ENCODE measurements at regions not wholly inside any gene's neighbourhood (a gene's known extent, or its start where the extent isn't known, plus 50 kb on each side); places are given as distances from the start of the nearest gene placed in this dataset.

DNA sequence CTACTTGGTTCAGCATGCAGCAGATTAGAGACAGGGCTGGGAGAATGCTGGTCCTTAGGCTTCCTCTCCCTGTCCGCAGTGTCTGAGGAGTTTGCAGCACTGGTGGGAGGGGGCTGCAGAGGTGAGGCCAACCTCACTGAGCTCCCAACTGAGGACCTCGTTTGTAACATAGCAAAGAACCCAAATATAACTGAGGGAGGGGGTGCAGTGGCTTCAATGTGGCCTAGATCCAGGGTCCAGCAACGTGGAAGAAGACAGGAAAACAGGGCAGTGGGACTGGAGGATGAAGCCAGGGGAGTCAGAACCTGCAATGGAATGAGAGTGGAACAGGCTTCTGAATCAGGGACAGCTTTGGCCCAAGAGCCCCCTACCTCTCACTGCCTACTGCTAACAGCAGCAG is 84.3 kb upstream of the MAFB start:
- H3K27ac ChIP-seq (ENCODE audit: low read depth, low read length, poor library complexity, severe bottlenecking) = no peak overlapping the region
- no peaks in the 10 kb centered on the region for H3K36me3 ChIP-seq (ENCODE audit: insufficient read depth, low read length, poor library complexity, severe bottlenecking)
- no peak for DNase-seq (ENCODE audit: low spot score)
- TF ChIP-seq, protein P1, sequence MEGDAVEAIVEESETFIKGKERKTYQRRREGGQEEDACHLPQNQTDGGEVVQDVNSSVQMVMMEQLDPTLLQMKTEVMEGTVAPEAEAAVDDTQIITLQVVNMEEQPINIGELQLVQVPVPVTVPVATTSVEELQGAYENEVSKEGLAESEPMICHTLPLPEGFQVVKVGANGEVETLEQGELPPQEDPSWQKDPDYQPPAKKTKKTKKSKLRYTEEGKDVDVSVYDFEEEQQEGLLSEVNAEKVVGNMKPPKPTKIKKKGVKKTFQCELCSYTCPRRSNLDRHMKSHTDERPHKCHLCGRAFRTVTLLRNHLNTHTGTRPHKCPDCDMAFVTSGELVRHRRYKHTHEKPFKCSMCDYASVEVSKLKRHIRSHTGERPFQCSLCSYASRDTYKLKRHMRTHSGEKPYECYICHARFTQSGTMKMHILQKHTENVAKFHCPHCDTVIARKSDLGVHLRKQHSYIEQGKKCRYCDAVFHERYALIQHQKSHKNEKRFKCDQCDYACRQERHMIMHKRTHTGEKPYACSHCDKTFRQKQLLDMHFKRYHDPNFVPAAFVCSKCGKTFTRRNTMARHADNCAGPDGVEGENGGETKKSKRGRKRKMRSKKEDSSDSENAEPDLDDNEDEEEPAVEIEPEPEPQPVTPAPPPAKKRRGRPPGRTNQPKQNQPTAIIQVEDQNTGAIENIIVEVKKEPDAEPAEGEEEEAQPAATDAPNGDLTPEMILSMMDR (conservative IDR thresholded peaks at IDR 0.05; ENCODE audit: low read depth, low read length) = no peak
- TF ChIP-seq EZH2 (IDR thresholded peaks at IDR 0.05; ENCODE audit: borderline replicate concordance, low read depth, low read length, poor library complexity, severe bottlenecking) = no peak
- ChIA-PET POLR2A (ENCODE audit: low non-redundant PET) (no interaction called here), CTCF (no interaction called here)
- H3K27me3 ChIP-seq (replicated peaks; ENCODE audit: insufficient read depth, low read depth, low read length, poor library complexity) = peaks cover 1% of the 10 kb centered on the region
- intact Hi-C loops (cut with micrococcal nuclease; ENCODE audit: unreplicated experiment) = no loop called here
- no peaks in the 10 kb centered on the region for H3K4me1 ChIP-seq (ENCODE audit: insufficient read depth, low read length, poor library complexity, severe bottlenecking)
- no TSS peak for BruUV-seq (replicated peaks)
- H3K9me3 ChIP-seq (ENCODE audit: low read depth, low read length, poor library complexity, severe bottlenecking) = no peaks in the 10 kb centered on the region
- H3K4me3 ChIP-seq (ENCODE audit: low read depth, low read length, poor library complexity, severe bottlenecking) = no peak overlapping the region

DNA sequence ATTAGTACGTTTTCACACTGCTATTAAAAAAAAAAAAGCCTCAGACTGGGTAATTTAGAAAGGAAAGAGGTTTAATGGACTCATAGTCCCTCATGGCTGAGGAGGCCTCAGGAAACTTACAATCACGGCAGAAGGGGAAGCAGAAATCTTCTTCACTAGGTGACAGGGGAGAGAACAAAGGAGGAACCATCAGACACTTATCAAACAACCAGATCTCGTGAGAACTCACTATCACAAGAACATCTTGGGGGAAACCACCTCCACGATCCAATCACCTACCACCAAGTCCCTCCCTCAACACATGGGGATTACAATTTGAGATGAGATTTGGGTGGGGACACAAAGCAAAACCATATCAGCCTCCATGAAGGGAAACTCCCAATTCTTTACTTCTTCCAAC is 85.2 kb upstream of the MAFB start:
- TF ChIP-seq, protein P1 (conservative IDR thresholded peaks at IDR 0.05; ENCODE audit: low read depth, low read length) = no peak
- no peak for TF ChIP-seq EZH2 (IDR thresholded peaks at IDR 0.05; ENCODE audit: borderline replicate concordance, low read depth, low read length, poor library complexity, severe bottlenecking)
- no peak for DNase-seq (ENCODE audit: low spot score)
- H3K9me3 ChIP-seq (ENCODE audit: low read depth, low read length, poor library complexity, severe bottlenecking) = no peaks in the 10 kb centered on the region
- intact Hi-C loops (cut with micrococcal nuclease; ENCODE audit: unreplicated experiment) = no loop called here
- no peaks in the 10 kb centered on the region for H3K36me3 ChIP-seq (ENCODE audit: insufficient read depth, low read length, poor library complexity, severe bottlenecking)
- H3K27me3 ChIP-seq (replicated peaks; ENCODE audit: insufficient read depth, low read depth, low read length, poor library complexity) = peaks cover 10% of the 10 kb centered on the region
- POLR2A ChIA-PET (ENCODE audit: low non-redundant PET) = interaction anchor here (0.7 kb wide), 1 partner anchor 116 kb away, joined by 3 read pairs; no protein-coding TSS in a partner anchor
- no peak overlapping the region for H3K4me3 ChIP-seq (ENCODE audit: low read depth, low read length, poor library complexity, severe bottlenecking)
- no peaks in the 10 kb centered on the region for H3K4me1 ChIP-seq (ENCODE audit: insufficient read depth, low read length, poor library complexity, severe bottlenecking)
- BruUV-seq (replicated peaks) = no TSS peak
- H3K27ac ChIP-seq (ENCODE audit: low read depth, low read length, poor library complexity, severe bottlenecking) = no peak overlapping the region
- CTCF ChIA-PET = no interaction called here

DNA sequence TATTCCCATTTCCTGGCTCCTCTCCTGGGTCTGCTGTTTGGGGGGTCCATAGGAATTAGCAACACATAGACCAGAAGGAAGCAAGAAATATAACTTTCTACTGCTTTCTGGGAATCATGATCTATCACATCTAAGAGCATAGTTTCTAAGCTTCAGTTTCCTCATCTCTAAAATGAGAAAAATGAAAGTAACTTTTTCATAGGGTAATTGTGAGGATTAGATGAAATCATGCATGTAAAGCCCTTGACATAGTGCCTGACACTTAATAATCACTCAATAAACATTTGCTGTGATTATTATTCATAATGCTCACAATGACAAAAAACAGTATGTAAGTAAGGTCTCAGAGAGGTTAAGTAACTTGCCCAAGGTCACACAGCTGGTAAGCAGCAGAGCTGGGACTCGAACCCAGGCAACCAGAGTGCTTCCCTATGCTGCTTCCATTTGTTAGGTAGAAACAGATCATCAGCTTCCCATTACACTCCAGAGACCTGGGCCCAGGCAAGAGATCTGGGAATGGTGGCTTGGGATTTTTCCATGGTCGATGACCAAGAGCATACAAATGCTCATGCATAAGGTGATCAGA is 86.6 kb upstream of the MAFB start:
- TF ChIP-seq, protein P1 (conservative IDR thresholded peaks at IDR 0.05; ENCODE audit: low read depth, low read length) = no peak
- no peak for TF ChIP-seq EZH2 (IDR thresholded peaks at IDR 0.05; ENCODE audit: borderline replicate concordance, low read depth, low read length, poor library complexity, severe bottlenecking)
- DNase-seq (ENCODE audit: low spot score) = no peak
- ChIA-PET CTCF (no interaction called here), POLR2A (ENCODE audit: low non-redundant PET) (no interaction called here)
- BruUV-seq (replicated peaks) = no TSS peak
- H3K27ac ChIP-seq (ENCODE audit: low read depth, low read length, poor library complexity, severe bottlenecking) = no peak overlapping the region
- intact Hi-C loops (cut with micrococcal nuclease; ENCODE audit: unreplicated experiment) = no loop called here
- peaks cover 21% of the 10 kb centered on the region for H3K27me3 ChIP-seq (replicated peaks; ENCODE audit: insufficient read depth, low read depth, low read length, poor library complexity)
- no peaks in the 10 kb centered on the region for H3K4me1 ChIP-seq (ENCODE audit: insufficient read depth, low read length, poor library complexity, severe bottlenecking)
- no peaks in the 10 kb centered on the region for H3K9me3 ChIP-seq (ENCODE audit: low read depth, low read length, poor library complexity, severe bottlenecking)
- H3K4me3 ChIP-seq (ENCODE audit: low read depth, low read length, poor library complexity, severe bottlenecking) = no peak overlapping the region
- no peaks in the 10 kb centered on the region for H3K36me3 ChIP-seq (ENCODE audit: insufficient read depth, low read length, poor library complexity, severe bottlenecking)

Measured in A673 (cell line).